Left ventricle myocardium superior (tissue), 1 donor: ENCODE measurements at regions not wholly inside any gene's neighbourhood (a gene's known extent, or its start where the extent isn't known, plus 50 kb on each side); places are given as distances from the start of the nearest gene placed in this dataset.

ENCODE experiments used
- ATAC-seq: fragments of 200-7000 bp; cut with Tn5 transposase; one replicate; pipeline ENCODE4 v1.9.1; 2020; ENCODE audit warnings: mild to moderate bottlenecking, moderate library complexity
- DNase-seq: peaks from one replicate; pipeline ENCODE4 v3.0.0-alpha.2; 2020
- intact Hi-C: fragments of 100-400 bp; cut with micrococcal nuclease; formaldehyde crosslinking; loops from one replicate; pipeline ENCODE4 v1.11.0; 2022
- donor health status: DM: no; HTN: yes; CAD: no; lungs with severe emphysema.

- intact Hi-C loops: no loop called here
- ATAC-seq: no peak
- no peak for DNase-seq
Measured at GRCh38 chr9:82196622-82197441, 208.3 kb downstream of the SPATA31D1 start.

GRCh38 chr9:82201196-82201595 is 212.6 kb downstream of the SPATA31D1 start:
- ATAC-seq (no peak), DNase-seq (no peak)
- intact Hi-C loops: no loop called here

GRCh38 chr9:82202808-82203207 is 214.2 kb downstream of the SPATA31D1 start:
- DNase-seq (no peak), ATAC-seq (no peak)
- intact Hi-C loops: no loop called here

- no peak for ATAC-seq
- intact Hi-C loops: no loop called here
- no peak for DNase-seq
Measured at GRCh38 chr9:82206490-82206889, 217.9 kb downstream of the SPATA31D1 start.

- DNase-seq (no peak), ATAC-seq (no peak)
- intact Hi-C loops: no loop called here
Measured at GRCh38 chr9:82206946-82207345, 218.4 kb downstream of the SPATA31D1 start.

- no peak for ATAC-seq
- intact Hi-C loops: no loop called here
- DNase-seq: no peak
Measured at GRCh38 chr9:82208741-82209450, 220.3 kb downstream of the SPATA31D1 start.

GRCh38 chr9:82209797-82210470 is 221.4 kb downstream of the SPATA31D1 start:
- intact Hi-C loops: no loop called here
- DNase-seq (no peak), ATAC-seq (no peak)

GRCh38 chr9:82212885-82213284 is 224.3 kb downstream of the SPATA31D1 start:
- intact Hi-C loops: no loop called here
- no peak for ATAC-seq
- no peak for DNase-seq

- DNase-seq: no peak
- no peak for ATAC-seq
- intact Hi-C loops: no loop called here
Measured at GRCh38 chr9:82216435-82216834, 227.9 kb downstream of the SPATA31D1 start.

GRCh38 chr9:82223442-82223841 is 234.9 kb downstream of the SPATA31D1 start:
- intact Hi-C loops: no loop called here
- ATAC-seq (no peak), DNase-seq (no peak)

GRCh38 chr9:82231411-82231810 is 242.8 kb downstream of the SPATA31D1 start:
- intact Hi-C loops: no loop called here
- DNase-seq (no peak), ATAC-seq (no peak)

- DNase-seq (no peak), ATAC-seq (no peak)
- intact Hi-C loops: no loop called here
Measured at GRCh38 chr9:82234160-82234943, 245.8 kb downstream of the SPATA31D1 start.

- intact Hi-C loops: no loop called here
- ATAC-seq: no peak
- DNase-seq: no peak
Measured at GRCh38 chr9:82242285-82242963, 253.9 kb downstream of the SPATA31D1 start.

- DNase-seq: peak; percentile 30
- peak; percentile 44 for ATAC-seq
- intact Hi-C loops: no loop called here
Measured at GRCh38 chr9:82247318-82247717, 258.7 kb downstream of the SPATA31D1 start.

- DNase-seq: no peak
- intact Hi-C loops: no loop called here
- no peak for ATAC-seq
Measured at GRCh38 chr9:82252116-82252515, 263.5 kb downstream of the SPATA31D1 start.

- DNase-seq (no peak), ATAC-seq (no peak)
- intact Hi-C loops: no loop called here
Measured at GRCh38 chr9:82254646-82255367, 266.2 kb downstream of the SPATA31D1 start.

- ATAC-seq (no peak), DNase-seq (no peak)
- intact Hi-C loops: no loop called here
Measured at GRCh38 chr9:82255481-82256176, 267.1 kb downstream of the SPATA31D1 start.

- DNase-seq (no peak), ATAC-seq (no peak)
- intact Hi-C loops: no loop called here
Measured at GRCh38 chr9:82260691-82261090, 272.1 kb downstream of the SPATA31D1 start.
